B cell (primary cell): ENCODE measurements at regions not wholly inside any gene's neighbourhood (a gene's known extent, or its start where the extent isn't known, plus 50 kb on each side); places are given as distances from the start of the nearest gene placed in this dataset.

ENCODE experiments used
- ATAC-seq: fragments of 200-7000 bp; cut with Tn5 transposase; one replicate; pipeline ENCODE4 v1.10.0; 2021; ENCODE audit warnings: low read depth, mild to moderate bottlenecking, moderate number of reproducible peaks, moderate library complexity
- CTCF ChIA-PET: fragments of 350-600 bp; sonication (Branson Sonifier 250); formaldehyde crosslinking; loops from one replicate; lab custom pipeline; 2021; ENCODE audit warnings: antibody characterized with exemption, inconsistent platforms; lab: Charles Lee
- POLR2A ChIA-PET: fragments of 350-600 bp; sonication (Branson Sonifier 250); formaldehyde crosslinking; loops from one replicate; lab custom pipeline; 2021; ENCODE audit warnings: antibody characterized with exemption; lab: Charles Lee
- DNase-seq: peaks from one replicate; pipeline ENCODE4 v3.0.0; 2013
- H2AFZ ChIP-seq: 2 replicates; pipeline ENCODE4 v1.6.1; 2012; ENCODE audit warnings: mild to moderate bottlenecking, low read depth, low read length; ENCODE audit not compliant: insufficient read depth, poor library complexity, severe bottlenecking
- H3K27ac ChIP-seq, 2 donors: 1 replicate in 1 of 2; 2 replicates in 1 of 2; pipeline ENCODE4 v1.5.1; 2012 to 2013; ENCODE audit warnings: low read length in 2 of 2, mild to moderate bottlenecking in 2 of 2, moderate library complexity in 1 of 2
- H3K27me3 ChIP-seq, 4 experiments: fragments of 200-600 bp in 1 of 4; sonication (generic) in 1 of 4; replicated peaks in 1 of 4; 1 replicate in 2 of 4; 2 replicates in 2 of 4; pipeline versions ENCODE4 v1.6.1 to v1.7.0; 2013 to 2016; ENCODE audit warnings: low read length in 3 of 4, mild to moderate bottlenecking in 2 of 4, mixed read lengths in 1 of 4, moderate library complexity in 1 of 4; ENCODE audit not compliant: insufficient read depth in 4 of 4, control insufficient read depth in 3 of 4; ENCODE audit errors: control extremely low read depth in 1 of 4
- H3K36me3 ChIP-seq, 2 experiments: replicated peaks in 1 of 2; 1 replicate in 1 of 2; 2 replicates in 1 of 2; pipeline versions ENCODE4 v1.6.1 to v1.7.1; 2013; ENCODE audit warnings: low read length in 1 of 2; ENCODE audit not compliant: insufficient read depth in 2 of 2, control insufficient read depth in 1 of 2; ENCODE audit errors: control extremely low read depth in 1 of 2, extremely low read depth in 1 of 2
- H3K4me1 ChIP-seq, 2 donors: fragments of 200-600 bp in 1 of 2; sonication (generic) in 1 of 2; 1 replicate in 1 of 2; 2 replicates in 1 of 2; pipeline versions ENCODE4 v1.5.1 to v1.6.1; 2013 to 2017; ENCODE audit warnings: low read length in 2 of 2; ENCODE audit not compliant: control insufficient read depth in 2 of 2, insufficient read depth in 2 of 2
- H3K4me2 ChIP-seq: replicated peaks from 2 replicates; pipeline ENCODE3; 2012; ENCODE audit warnings: mild to moderate bottlenecking, low read depth, low read length; ENCODE audit not compliant: poor library complexity, severe bottlenecking
- H3K4me3 ChIP-seq, 5 experiments: fragments of 200-600 bp in 1 of 5; sonication (generic) in 1 of 5; 1 replicate in 3 of 5; 2 replicates in 2 of 5; pipeline versions ENCODE4 v1.5.1 to v1.7.0; 2011 to 2016; ENCODE audit warnings: low read length in 4 of 5, mild to moderate bottlenecking in 4 of 5, low read depth in 2 of 5, control low read depth in 1 of 5, moderate library complexity in 1 of 5; ENCODE audit not compliant: insufficient read depth in 1 of 5; ENCODE audit errors: control extremely low read depth in 1 of 5, extremely low read depth in 1 of 5
- H3K79me2 ChIP-seq: fragments of 200-600 bp; sonication (generic); one replicate; pipeline ENCODE4 v1.6.0; 2016; ENCODE audit warnings: low read length; ENCODE audit not compliant: control insufficient read depth, insufficient read depth
- H3K9ac ChIP-seq: fragments of 200-600 bp; sonication (generic); 2 replicates; pipeline ENCODE4 v1.6.1; 2017; ENCODE audit warnings: mild to moderate bottlenecking, low read length, moderate library complexity
- H3K9me3 ChIP-seq, 3 donors: one replicate each; pipeline versions ENCODE4 v1.6.1 to v1.7.1; 2013; ENCODE audit warnings: low read length in 2 of 3; ENCODE audit not compliant: control insufficient read depth in 2 of 3, insufficient read depth in 1 of 3; ENCODE audit errors: control extremely low read depth in 1 of 3
- H4K20me1 ChIP-seq: 2 replicates; pipeline ENCODE4 v1.6.0; 2012; ENCODE audit warnings: mild to moderate bottlenecking, low read length; ENCODE audit not compliant: insufficient read depth, control insufficient read depth, poor library complexity, severe bottlenecking
- H3K27ac Mint-ChIP-seq: one replicate; pipeline ENCODE4 v1.8.0; 2021; ENCODE audit warnings: mixed read lengths
- H3K27me3 Mint-ChIP-seq: one replicate; pipeline ENCODE4 v1.8.0; 2021; ENCODE audit warnings: mixed read lengths
- H3K4me1 Mint-ChIP-seq: one replicate; pipeline ENCODE4 v1.8.0; 2021; ENCODE audit warnings: mixed read lengths
- H3K4me3 Mint-ChIP-seq: one replicate; pipeline ENCODE4 v1.8.0; 2021; ENCODE audit warnings: mixed read lengths
- H3K9me3 Mint-ChIP-seq: one replicate; pipeline ENCODE4 v1.8.0; 2022; ENCODE audit warnings: mixed read lengths; ENCODE audit not compliant: insufficient read depth
- EZH2 ChIP-seq: IDR thresholded peaks from 2 replicates; pipeline ENCODE4 v1.6.1; 2012; ENCODE audit warnings: borderline replicate concordance, low read depth, mild to moderate bottlenecking, moderate library complexity, low read length; ENCODE audit not compliant: insufficient read depth, poor library complexity, severe bottlenecking
- WGBS: methylation state at CpG from one replicate; pipeline ENCODE4 v1.1.5; 2013; ENCODE audit warnings: missing lambda C conversion rate; ENCODE audit not compliant: insufficient coverage; 5-methylcytosine and 5-hydroxymethylcytosine counted together
- intact Hi-C: fragments of 100-400 bp; cut with micrococcal nuclease; formaldehyde crosslinking; loops from one replicate; pipeline ENCODE4 v1.10.0; 2022
- TF ChIP-seq, protein P1 (sequence below): fragments of 200-600 bp; IDR thresholded peaks from one replicate; pipeline ENCODE4 v1.8.0; 2022; ENCODE audit warnings: antibody characterized with exemption, mild to moderate bottlenecking

- H3K36me3 ChIP-seq, result no peaks in the 10 kb centered on the region
- no peak overlapping the region for H3K4me3 ChIP-seq
- Mint-ChIP-seq H3K27ac (no peak overlapping the region), H3K27me3 (peaks cover 3% of the 10 kb centered on the region), H3K4me1 (no peaks in the 10 kb centered on the region), H3K4me3 (no peak overlapping the region), H3K9me3 (peaks cover 9% of the 10 kb centered on the region)
- H3K9me3 ChIP-seq, result peaks cover 1 to 7% (median 3%) of the 10 kb centered on the region in 3 donors
- DNase-seq (no peak), ATAC-seq (no peak)
- intact Hi-C loops, result no loop called here
- no peak overlapping the region for H3K27ac ChIP-seq
- no peak overlapping the region for H2AFZ ChIP-seq
- no peaks in the 10 kb centered on the region for H4K20me1 ChIP-seq
- no peaks in the 10 kb centered on the region for H3K79me2 ChIP-seq
- POLR2A ChIA-PET, result no interaction called here
- no peak for TF ChIP-seq EZH2
- TF ChIP-seq, protein P1, sequence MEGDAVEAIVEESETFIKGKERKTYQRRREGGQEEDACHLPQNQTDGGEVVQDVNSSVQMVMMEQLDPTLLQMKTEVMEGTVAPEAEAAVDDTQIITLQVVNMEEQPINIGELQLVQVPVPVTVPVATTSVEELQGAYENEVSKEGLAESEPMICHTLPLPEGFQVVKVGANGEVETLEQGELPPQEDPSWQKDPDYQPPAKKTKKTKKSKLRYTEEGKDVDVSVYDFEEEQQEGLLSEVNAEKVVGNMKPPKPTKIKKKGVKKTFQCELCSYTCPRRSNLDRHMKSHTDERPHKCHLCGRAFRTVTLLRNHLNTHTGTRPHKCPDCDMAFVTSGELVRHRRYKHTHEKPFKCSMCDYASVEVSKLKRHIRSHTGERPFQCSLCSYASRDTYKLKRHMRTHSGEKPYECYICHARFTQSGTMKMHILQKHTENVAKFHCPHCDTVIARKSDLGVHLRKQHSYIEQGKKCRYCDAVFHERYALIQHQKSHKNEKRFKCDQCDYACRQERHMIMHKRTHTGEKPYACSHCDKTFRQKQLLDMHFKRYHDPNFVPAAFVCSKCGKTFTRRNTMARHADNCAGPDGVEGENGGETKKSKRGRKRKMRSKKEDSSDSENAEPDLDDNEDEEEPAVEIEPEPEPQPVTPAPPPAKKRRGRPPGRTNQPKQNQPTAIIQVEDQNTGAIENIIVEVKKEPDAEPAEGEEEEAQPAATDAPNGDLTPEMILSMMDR, result no peak
- no peak overlapping the region for H3K4me2 ChIP-seq
- no peaks in the 10 kb centered on the region for H3K27me3 ChIP-seq
- H3K9ac ChIP-seq, result no peak overlapping the region
- WGBS, result 96% methylated on average over 2 of the region's 2 CpGs
- no peaks in the 10 kb centered on the region for H3K4me1 ChIP-seq
- CTCF ChIA-PET, result no interaction called here
Observed at GRCh38 chr18:11305507-11305906, 156.1 kb upstream of the PIEZO2 start.

DNA sequence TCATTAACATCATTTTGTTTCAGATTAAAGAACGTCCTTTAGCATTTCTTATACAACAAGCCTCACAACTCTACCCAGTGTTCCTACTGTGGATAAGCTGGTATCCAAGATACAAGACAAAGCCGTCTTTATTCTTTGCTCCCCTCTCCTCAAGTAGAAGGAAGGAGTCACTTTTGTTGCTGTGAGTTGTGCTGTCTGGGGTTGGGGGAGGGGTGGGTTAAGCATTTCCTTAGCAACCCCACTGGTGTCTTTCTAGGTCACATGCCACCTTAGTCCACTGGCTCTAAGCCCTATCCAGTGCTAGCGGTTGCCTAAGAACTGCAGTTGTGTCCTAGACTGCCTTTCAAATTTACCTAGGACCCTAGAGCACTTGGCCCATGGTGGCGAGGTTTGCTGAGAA, 155.6 kb upstream of the PIEZO2 start:
- Mint-ChIP-seq H3K27ac (no peak overlapping the region), H3K9me3 (peaks cover 11% of the 10 kb centered on the region), H3K4me3 (no peak overlapping the region), H3K4me1 (no peaks in the 10 kb centered on the region), H3K27me3 (peaks cover 3% of the 10 kb centered on the region)
- Histone ChIP-seq H3K36me3 (no peaks in the 10 kb centered on the region), H2AFZ (no peak overlapping the region), H3K27ac (no peak overlapping the region), H3K79me2 (no peaks in the 10 kb centered on the region), H4K20me1 (no peaks in the 10 kb centered on the region), H3K4me1 (no peaks in the 10 kb centered on the region), H3K9ac (no peak overlapping the region), H3K4me3 (no peak overlapping the region), H3K9me3 (peaks cover 2 to 7% (median 3%) of the 10 kb centered on the region in 3 donors), H3K4me2 (no peak overlapping the region), H3K27me3 (no peaks in the 10 kb centered on the region)
- DNase-seq, result no peak
- ATAC-seq, result no peak
- TF ChIP-seq, protein P1, result no peak
- no peak for TF ChIP-seq EZH2
- intact Hi-C loops, result no loop called here
- WGBS, result 50% methylated on average over 2 of the region's 4 CpGs
- ChIA-PET CTCF (no interaction called here), POLR2A (no interaction called here)
